SK-N-SH treated with all-trans-retinoic acid at 6 μM for 48 hours (cell line): ENCODE measurements at regions not wholly inside any gene's neighbourhood (a gene's known extent, or its start where the extent isn't known, plus 50 kb on each side); places are given as distances from the start of the nearest gene placed in this dataset.

ENCODE experiments used
- ARNTL ChIP-seq: fragments of 450-650 bp; formaldehyde crosslinking; IDR thresholded peaks from 2 replicates; pipeline ENCODE4 v1.5.0; 2020; ENCODE audit warnings: low read depth, mild to moderate bottlenecking, moderate library complexity, borderline replicate concordance
- PPARA ChIP-seq: fragments of 250-450 bp; sonication (Bioruptor Pico); IDR thresholded peaks from 2 replicates; pipeline ENCODE4 v1.5.0; 2020; ENCODE audit warnings: mild to moderate bottlenecking, borderline replicate concordance
- ZC3H10 ChIP-seq: fragments of 250-450 bp; sonication (Bioruptor Pico); IDR thresholded peaks from 2 replicates; pipeline ENCODE4 v1.5.1; 2021; ENCODE audit warnings: mild to moderate bottlenecking, moderate library complexity
- ZFP30 ChIP-seq: fragments of 450-650 bp; formaldehyde crosslinking; IDR thresholded peaks from 2 replicates; pipeline ENCODE4 v1.5.0; 2022; ENCODE audit warnings: mild to moderate bottlenecking, moderate library complexity
- ZNF70 ChIP-seq: fragments of 450-650 bp; formaldehyde crosslinking; IDR thresholded peaks from 2 replicates; pipeline ENCODE4 v1.5.0; 2020; ENCODE audit warnings: mild to moderate bottlenecking, moderate library complexity
- TF ChIP-seq, protein P1 (sequence below): fragments of 250-450 bp; sonication (Bioruptor Pico); IDR thresholded peaks from 2 replicates; pipeline ENCODE4 v1.8.0; 2021; ENCODE audit warnings: low read depth, mild to moderate bottlenecking, moderate library complexity, borderline replicate concordance
- TF ChIP-seq, protein P2 (sequence below): fragments of 250-450 bp; sonication (Bioruptor Pico); IDR thresholded peaks from 2 replicates; pipeline ENCODE4 v1.5.0; 2020; ENCODE audit warnings: mild to moderate bottlenecking, moderate library complexity

DNA sequence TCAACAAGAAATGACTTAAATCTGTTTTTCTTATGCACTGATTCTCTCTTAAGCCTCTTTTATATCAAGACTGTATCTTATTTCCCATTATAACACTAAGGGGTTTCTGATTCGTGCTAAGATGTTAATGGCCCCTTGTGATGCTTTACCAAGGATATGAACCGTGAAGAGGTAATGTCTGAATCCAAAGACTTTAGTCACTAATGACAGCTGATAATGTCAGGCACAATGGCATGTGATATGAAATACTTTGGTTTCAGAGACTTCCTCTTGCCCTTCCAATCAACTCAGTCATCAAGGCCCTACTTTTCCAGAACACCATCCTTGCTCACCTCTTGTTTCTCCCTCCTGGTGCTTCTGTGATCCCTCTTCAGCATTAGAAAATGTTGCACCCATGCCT, 262.8 kb downstream of the KCNE4 start:
- no peak for TF ChIP-seq PPARA (CRISPR knock-in tag)
- TF ChIP-seq ZFP30 (CRISPR knock-in tag), result no peak
- TF ChIP-seq, protein P1, sequence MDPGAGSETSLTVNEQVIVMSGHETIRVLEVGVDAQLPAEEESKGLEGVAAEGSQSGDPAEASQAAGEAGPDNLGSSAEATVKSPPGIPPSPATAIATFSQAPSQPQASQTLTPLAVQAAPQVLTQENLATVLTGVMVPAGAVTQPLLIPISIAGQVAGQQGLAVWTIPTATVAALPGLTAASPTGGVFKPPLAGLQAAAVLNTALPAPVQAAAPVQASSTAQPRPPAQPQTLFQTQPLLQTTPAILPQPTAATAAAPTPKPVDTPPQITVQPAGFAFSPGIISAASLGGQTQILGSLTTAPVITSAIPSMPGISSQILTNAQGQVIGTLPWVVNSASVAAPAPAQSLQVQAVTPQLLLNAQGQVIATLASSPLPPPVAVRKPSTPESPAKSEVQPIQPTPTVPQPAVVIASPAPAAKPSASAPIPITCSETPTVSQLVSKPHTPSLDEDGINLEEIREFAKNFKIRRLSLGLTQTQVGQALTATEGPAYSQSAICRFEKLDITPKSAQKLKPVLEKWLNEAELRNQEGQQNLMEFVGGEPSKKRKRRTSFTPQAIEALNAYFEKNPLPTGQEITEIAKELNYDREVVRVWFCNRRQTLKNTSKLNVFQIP, result no peak
- no peak for TF ChIP-seq ARNTL (CRISPR knock-in tag)
- no peak for TF ChIP-seq ZNF70 (CRISPR knock-in tag)
- TF ChIP-seq, protein P2, sequence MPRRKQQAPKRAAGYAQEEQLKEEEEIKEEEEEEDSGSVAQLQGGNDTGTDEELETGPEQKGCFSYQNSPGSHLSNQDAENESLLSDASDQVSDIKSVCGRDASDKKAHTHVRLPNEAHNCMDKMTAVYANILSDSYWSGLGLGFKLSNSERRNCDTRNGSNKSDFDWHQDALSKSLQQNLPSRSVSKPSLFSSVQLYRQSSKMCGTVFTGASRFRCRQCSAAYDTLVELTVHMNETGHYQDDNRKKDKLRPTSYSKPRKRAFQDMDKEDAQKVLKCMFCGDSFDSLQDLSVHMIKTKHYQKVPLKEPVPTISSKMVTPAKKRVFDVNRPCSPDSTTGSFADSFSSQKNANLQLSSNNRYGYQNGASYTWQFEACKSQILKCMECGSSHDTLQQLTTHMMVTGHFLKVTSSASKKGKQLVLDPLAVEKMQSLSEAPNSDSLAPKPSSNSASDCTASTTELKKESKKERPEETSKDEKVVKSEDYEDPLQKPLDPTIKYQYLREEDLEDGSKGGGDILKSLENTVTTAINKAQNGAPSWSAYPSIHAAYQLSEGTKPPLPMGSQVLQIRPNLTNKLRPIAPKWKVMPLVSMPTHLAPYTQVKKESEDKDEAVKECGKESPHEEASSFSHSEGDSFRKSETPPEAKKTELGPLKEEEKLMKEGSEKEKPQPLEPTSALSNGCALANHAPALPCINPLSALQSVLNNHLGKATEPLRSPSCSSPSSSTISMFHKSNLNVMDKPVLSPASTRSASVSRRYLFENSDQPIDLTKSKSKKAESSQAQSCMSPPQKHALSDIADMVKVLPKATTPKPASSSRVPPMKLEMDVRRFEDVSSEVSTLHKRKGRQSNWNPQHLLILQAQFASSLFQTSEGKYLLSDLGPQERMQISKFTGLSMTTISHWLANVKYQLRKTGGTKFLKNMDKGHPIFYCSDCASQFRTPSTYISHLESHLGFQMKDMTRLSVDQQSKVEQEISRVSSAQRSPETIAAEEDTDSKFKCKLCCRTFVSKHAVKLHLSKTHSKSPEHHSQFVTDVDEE (CRISPR knock-in tag), result no peak
- no peak for TF ChIP-seq ZC3H10 (CRISPR knock-in tag)
